CD14-positive monocyte (primary cell): ENCODE measurements at regions not wholly inside any gene's neighbourhood (a gene's known extent, or its start where the extent isn't known, plus 50 kb on each side); places are given as distances from the start of the nearest gene placed in this dataset.

ENCODE experiments used
- DNase-seq, 3 donors: peaks; one replicate each; pipeline ENCODE4 v3.0.0-alpha.2; 2011 to 2022
- H2AFZ ChIP-seq: 2 replicates; pipeline ENCODE4 v1.6.0; 2012; ENCODE audit warnings: mild to moderate bottlenecking, low read depth, low read length, inconsistent platforms; ENCODE audit not compliant: insufficient read depth, poor library complexity, severe bottlenecking
- H3K27ac ChIP-seq, 2 donors: 1 replicate in 1 of 2; 2 replicates in 1 of 2; pipeline ENCODE4 v1.5.1; 2012 to 2013; ENCODE audit warnings: low read length in 2 of 2, control low read depth in 1 of 2, inconsistent platforms in 1 of 2, low read depth in 1 of 2, mild to moderate bottlenecking in 1 of 2
- H3K27me3 ChIP-seq, 2 donors: one replicate each; pipeline versions ENCODE4 v1.6.0 to v1.6.1; 2011 to 2013; ENCODE audit warnings: low read length in 2 of 2; ENCODE audit not compliant: control insufficient read depth in 2 of 2, insufficient read depth in 2 of 2
- H3K36me3 ChIP-seq, 2 donors: replicated peaks in 1 of 2; 1 replicate in 1 of 2; 2 replicates in 1 of 2; pipeline versions ENCODE4 v1.5.1 to v1.6.1; 2012 to 2013; ENCODE audit warnings: low read length in 2 of 2, control low read depth in 1 of 2, inconsistent platforms in 1 of 2, mild to moderate bottlenecking in 1 of 2; ENCODE audit not compliant: insufficient read depth in 2 of 2, control insufficient read depth in 1 of 2
- H3K4me1 ChIP-seq, 2 donors: 1 replicate in 1 of 2; 2 replicates in 1 of 2; pipeline versions ENCODE4 v1.5.1 to v1.6.1; 2012 to 2013; ENCODE audit warnings: low read length in 2 of 2, control low read depth in 1 of 2, inconsistent platforms in 1 of 2, mild to moderate bottlenecking in 1 of 2, moderate library complexity in 1 of 2; ENCODE audit not compliant: insufficient read depth in 2 of 2, control insufficient read depth in 1 of 2
- H3K4me2 ChIP-seq: replicated peaks from 2 replicates; pipeline ENCODE3; 2012; ENCODE audit warnings: low read length, moderate library complexity, mild to moderate bottlenecking; ENCODE audit not compliant: poor library complexity, severe bottlenecking; ENCODE audit errors: extremely low read depth
- H3K4me3 ChIP-seq, 3 experiments: fragments of 200-600 bp in 1 of 3; sonication (generic) in 1 of 3; replicated peaks in 1 of 3; 1 replicate in 2 of 3; 2 replicates in 1 of 3; pipeline ENCODE4 v1.5.1; 2011 to 2013; ENCODE audit warnings: low read length in 3 of 3, mild to moderate bottlenecking in 3 of 3, control low read depth in 2 of 3, low read depth in 2 of 3, inconsistent platforms in 1 of 3, moderate library complexity in 1 of 3
- H3K79me2 ChIP-seq: 2 replicates; pipeline ENCODE4 v1.6.0; 2012; ENCODE audit warnings: mild to moderate bottlenecking, control low read depth, inconsistent platforms, low read length, moderate library complexity; ENCODE audit not compliant: insufficient read depth
- H3K9ac ChIP-seq: 2 replicates; pipeline ENCODE4 v1.6.0; 2017; ENCODE audit warnings: low read length, mild to moderate bottlenecking; ENCODE audit not compliant: insufficient read depth, poor library complexity, severe bottlenecking
- H3K9me3 ChIP-seq, 2 donors: replicated peaks in 1 of 2; 1 replicate in 1 of 2; 2 replicates in 1 of 2; pipeline versions ENCODE4 v1.5.1 to v1.6.1; 2012 to 2013; ENCODE audit warnings: low read length in 2 of 2, control low read depth in 1 of 2; ENCODE audit not compliant: control insufficient read depth in 1 of 2, insufficient read depth in 1 of 2
- H4K20me1 ChIP-seq: 2 replicates; pipeline ENCODE4 v1.6.0; 2012; ENCODE audit warnings: mild to moderate bottlenecking, low read length, control low read depth, moderate library complexity; ENCODE audit not compliant: insufficient read depth
- H3K27ac Mint-ChIP-seq, 7 donors: one replicate each; pipeline ENCODE4 v1.8.0; 2020; ENCODE audit warnings: mild to moderate bottlenecking in 7 of 7, mixed read lengths in 7 of 7, moderate library complexity in 6 of 7, inconsistent platforms in 2 of 7
- H3K27me3 Mint-ChIP-seq, 3 donors: one replicate each; pipeline ENCODE4 v1.8.0; 2021 to 2022; ENCODE audit warnings: low read depth in 3 of 3, mild to moderate bottlenecking in 3 of 3, mixed read lengths in 3 of 3, moderate library complexity in 3 of 3, inconsistent platforms in 1 of 3
- H3K36me3 Mint-ChIP-seq, 2 donors: one replicate each; pipeline ENCODE4 v1.8.0; 2020; ENCODE audit warnings: mixed read lengths in 2 of 2, inconsistent platforms in 1 of 2, mild to moderate bottlenecking in 1 of 2
- H3K4me1 Mint-ChIP-seq: one replicate; pipeline ENCODE4 v1.8.0; 2020; ENCODE audit warnings: mild to moderate bottlenecking, mixed read lengths
- H3K4me3 Mint-ChIP-seq, 2 donors: one replicate each; pipeline ENCODE4 v1.8.0; 2020; ENCODE audit warnings: mild to moderate bottlenecking in 2 of 2, mixed read lengths in 2 of 2, moderate library complexity in 1 of 2
- H3K9me3 Mint-ChIP-seq, 7 donors: one replicate each; pipeline ENCODE4 v1.8.0; 2020 to 2022; ENCODE audit warnings: mixed read lengths in 7 of 7, mild to moderate bottlenecking in 6 of 7, moderate library complexity in 6 of 7, inconsistent platforms in 2 of 7
- CTCF ChIP-seq: fragments of 200-600 bp; IDR thresholded peaks from one replicate; pipeline ENCODE4 v1.8.0; 2022; ENCODE audit warnings: antibody characterized with exemption, mild to moderate bottlenecking
- WGBS: methylation state at CpG from one replicate; pipeline ENCODE4 v1.1.5; 2013; ENCODE audit warnings: missing lambda C conversion rate; ENCODE audit not compliant: insufficient coverage; 5-methylcytosine and 5-hydroxymethylcytosine counted together
- intact Hi-C, 2 donors: fragments of 100-400 bp; cut with micrococcal nuclease; formaldehyde crosslinking; loops; one replicate each; pipeline versions ENCODE4 v1.15.0 to v1.15.1; 2023

- H3K9ac ChIP-seq = no peak overlapping the region
- H4K20me1 ChIP-seq = no peaks in the 10 kb centered on the region
- no peak overlapping the region for H3K27ac Mint-ChIP-seq
- no peak overlapping the region for H3K4me2 ChIP-seq
- peaks cover 0 to 2% (median 1%) of the 10 kb centered on the region in 3 donors for H3K27me3 Mint-ChIP-seq
- peaks cover 18 to 19% of the 10 kb centered on the region in 2 donors for H3K4me1 ChIP-seq
- no CpG with 5 or more reads among the region's 3 CpGs for WGBS
- intact Hi-C loops = loop anchor here (10.0 kb wide), 3 partner anchors 47 to 267 kb away; partner anchors contain the start of gene SPRY2 (in 1 of the 2)
- H3K4me3 ChIP-seq = no peak overlapping the region
- TF ChIP-seq CTCF = no peak
- H3K36me3 ChIP-seq = no peaks in the 10 kb centered on the region
- no peak overlapping the region for H2AFZ ChIP-seq
- H3K27me3 ChIP-seq = no peaks in the 10 kb centered on the region
- peaks cover 0 to 6% of the 10 kb centered on the region in 2 donors for H3K36me3 Mint-ChIP-seq
- H3K9me3 ChIP-seq = peaks cover 0 to 4% of the 10 kb centered on the region in 2 donors
- peaks cover 2 to 7% (median 4%) of the 10 kb centered on the region in 7 donors for H3K9me3 Mint-ChIP-seq
- H3K27ac ChIP-seq = no peak overlapping the region
- no peak for DNase-seq
- H3K4me1 Mint-ChIP-seq = peaks cover 19% of the 10 kb centered on the region
- no peaks in the 10 kb centered on the region for H3K79me2 ChIP-seq
- H3K4me3 Mint-ChIP-seq = no peak overlapping the region
These were observed 163.6 kb downstream of the SPRY2 start for GRCh38 chr13:80177327-80177726.

- no peak for TF ChIP-seq CTCF
- DNase-seq = peak; percentile 85 to 94 (median 91)
- Mint-ChIP-seq H3K36me3 (peaks cover 0 to 6% of the 10 kb centered on the region in 2 donors), H3K4me1 (peaks cover 38% of the 10 kb centered on the region), H3K27ac (peak overlapping the region; percentile 19 to 91 (median 84)), H3K9me3 (peaks cover 0 to 7% (median 4%) of the 10 kb centered on the region in 7 donors), H3K27me3 (peaks cover 0 to 6% (median 0%) of the 10 kb centered on the region in 3 donors), H3K4me3 (no peak overlapping the region)
- no peaks in the 10 kb centered on the region for H3K79me2 ChIP-seq
- peaks cover 44 to 45% of the 10 kb centered on the region in 2 donors for H3K4me1 ChIP-seq
- no peak overlapping the region for H2AFZ ChIP-seq
- intact Hi-C loops = loop anchor here (10.0 kb wide), 3 partner anchors 52 to 272 kb away; partner anchors contain the start of gene SPRY2 (in 1 of the 2)
- no peaks in the 10 kb centered on the region for H4K20me1 ChIP-seq
- H3K36me3 ChIP-seq = no peaks in the 10 kb centered on the region
- no CpG with 5 or more reads among the region's 2 CpGs for WGBS
- no peak overlapping the region for H3K4me3 ChIP-seq
- H3K27me3 ChIP-seq = no peaks in the 10 kb centered on the region
- peaks cover 0 to 4% of the 10 kb centered on the region in 2 donors for H3K9me3 ChIP-seq
- no peak overlapping the region for H3K9ac ChIP-seq
- H3K27ac ChIP-seq = no peak overlapping the region
- H3K4me2 ChIP-seq = peak overlapping the region; percentile 22
These were observed 167.7 kb downstream of the SPRY2 start for GRCh38 chr13:80173224-80173623.
